ENCODE measurements at regions not wholly inside any gene's neighbourhood (a gene's known extent, or its start where the extent isn't known, plus 50 kb on each side); places are given as distances from the start of the nearest gene placed in this dataset.

- DNase-seq (ENCODE audit: low spot score in 2 of 2) = no peak
- TF ChIP-seq CTCF (IDR thresholded peaks at IDR 0.05) (no peak), POLR2A (IDR thresholded peaks at IDR 0.05) (no peak)
- intact Hi-C loops (cut with DNase I; ENCODE audit: low total_unique reads) = no loop called here
- WGBS, 2 donors = 74 to 75% methylated on average over 3 of the region's 3 CpGs
- no peak overlapping the region for H3K4me3 ChIP-seq (ENCODE audit: low read depth, poor library complexity, severe bottlenecking)
Observed at GRCh38 chr21:24222676-24223075, 1384.6 kb downstream of the MRPL39 start.

GRCh38 chr21:24220446-24220845, 1386.8 kb downstream of the MRPL39 start:
- H3K4me3 ChIP-seq (ENCODE audit: low read depth, poor library complexity, severe bottlenecking) = no peak overlapping the region
- WGBS, 2 donors = 39 to 62% methylated on average over 2 of the region's 2 CpGs
- no peak for DNase-seq (ENCODE audit: low spot score in 2 of 2)
- no peak for TF ChIP-seq POLR2A (IDR thresholded peaks at IDR 0.05)
- no peak for TF ChIP-seq CTCF (IDR thresholded peaks at IDR 0.05)
- intact Hi-C loops (cut with DNase I; ENCODE audit: low total_unique reads) = no loop called here

- TF ChIP-seq POLR2A (IDR thresholded peaks at IDR 0.05) (no peak), CTCF (IDR thresholded peaks at IDR 0.05) (no peak)
- no peak overlapping the region for H3K4me3 ChIP-seq (ENCODE audit: low read depth, poor library complexity, severe bottlenecking)
- 66 to 70% methylated on average over 4 of the region's 4 CpGs for WGBS, 2 donors
- intact Hi-C loops (cut with DNase I; ENCODE audit: low total_unique reads) = no loop called here
- no peak for DNase-seq (ENCODE audit: low spot score in 2 of 2)
Observed at GRCh38 chr21:24217151-24217550, 1390.1 kb downstream of the MRPL39 start.

GRCh38 chr21:24210130-24210529, 1397.2 kb downstream of the MRPL39 start:
- no peak for TF ChIP-seq POLR2A (IDR thresholded peaks at IDR 0.05)
- no peak for TF ChIP-seq CTCF (IDR thresholded peaks at IDR 0.05)
- WGBS, 2 donors = 70 to 73% methylated on average over 5 of the region's 5 CpGs

GRCh38 chr21:24208562-24209260, 1398.6 kb downstream of the MRPL39 start:
- no peak overlapping the region for H3K4me3 ChIP-seq (ENCODE audit: low read depth, poor library complexity, severe bottlenecking)
- 94 to 95% methylated on average over 34 to 50 of the region's 54 CpGs for WGBS, 2 donors
- DNase-seq (ENCODE audit: low spot score in 2 of 2) = no peak
- no peak for TF ChIP-seq CTCF (IDR thresholded peaks at IDR 0.05)
- TF ChIP-seq POLR2A (IDR thresholded peaks at IDR 0.05) = no peak
- intact Hi-C loops (cut with DNase I; ENCODE audit: low total_unique reads) = no loop called here

More at GRCh38 chr21:24210130-24210529, 1397.2 kb downstream of the MRPL39 start:
- intact Hi-C loops (cut with DNase I; ENCODE audit: low total_unique reads) = no loop called here
- no peak for DNase-seq (ENCODE audit: low spot score in 2 of 2)
- H3K4me3 ChIP-seq (ENCODE audit: low read depth, poor library complexity, severe bottlenecking) = no peak overlapping the region

GRCh38 chr21:24205319-24205718, 1402.0 kb downstream of the MRPL39 start:
- H3K4me3 ChIP-seq (ENCODE audit: low read depth, poor library complexity, severe bottlenecking) = no peak overlapping the region
- 30 to 36% methylated on average over 2 of the region's 2 CpGs for WGBS, 2 donors
- intact Hi-C loops (cut with DNase I; ENCODE audit: low total_unique reads) = no loop called here
- no peak for DNase-seq (ENCODE audit: low spot score in 2 of 2)
- TF ChIP-seq CTCF (IDR thresholded peaks at IDR 0.05) (no peak), POLR2A (IDR thresholded peaks at IDR 0.05) (no peak)

Data from lower leg skin (tissue), 4 donors.